Neutrophil (primary cell): ENCODE measurements at regions not wholly inside any gene's neighbourhood (a gene's known extent, or its start where the extent isn't known, plus 50 kb on each side); places are given as distances from the start of the nearest gene placed in this dataset.

ENCODE experiments used
- H3K27ac ChIP-seq: fragments of 200-600 bp; sonication (generic); 2 replicates; pipeline ENCODE4 v1.5.1; 2016; ENCODE audit warnings: mild to moderate bottlenecking, moderate library complexity
- H3K27me3 ChIP-seq: fragments of 200-600 bp; sonication (generic); 2 replicates; pipeline ENCODE4 v1.6.0; 2016; ENCODE audit warnings: mild to moderate bottlenecking
- H3K36me3 ChIP-seq: fragments of 200-600 bp; sonication (generic); 2 replicates; pipeline ENCODE4 v1.5.1; 2017
- H3K4me1 ChIP-seq, 2 experiments: fragments of 200-600 bp in 1 of 2; sonication (generic) in 1 of 2; 1 replicate in 1 of 2; 2 replicates in 1 of 2; pipeline versions ENCODE4 v1.5.1 to v1.6.1; 2013 to 2016; ENCODE audit warnings: low read depth in 1 of 2, low read length in 1 of 2, mild to moderate bottlenecking in 1 of 2, moderate library complexity in 1 of 2; ENCODE audit not compliant: control insufficient read depth in 1 of 2, insufficient read depth in 1 of 2
- H3K4me3 ChIP-seq, 2 experiments: fragments of 200-600 bp in 1 of 2; sonication (generic) in 1 of 2; 1 replicate in 1 of 2; 2 replicates in 1 of 2; pipeline ENCODE4 v1.5.1; 2013 to 2016; ENCODE audit warnings: low read depth in 1 of 2, low read length in 1 of 2, mild to moderate bottlenecking in 1 of 2, moderate library complexity in 1 of 2
- H3K9me3 ChIP-seq: fragments of 200-600 bp; sonication (generic); 2 replicates; pipeline ENCODE4 v1.5.1; 2016
- CTCF ChIP-seq: fragments of 200-600 bp; sonication (generic); IDR thresholded peaks from 2 replicates; pipeline ENCODE4 v1.5.1; 2016; ENCODE audit warnings: antibody characterized with exemption

DNA sequence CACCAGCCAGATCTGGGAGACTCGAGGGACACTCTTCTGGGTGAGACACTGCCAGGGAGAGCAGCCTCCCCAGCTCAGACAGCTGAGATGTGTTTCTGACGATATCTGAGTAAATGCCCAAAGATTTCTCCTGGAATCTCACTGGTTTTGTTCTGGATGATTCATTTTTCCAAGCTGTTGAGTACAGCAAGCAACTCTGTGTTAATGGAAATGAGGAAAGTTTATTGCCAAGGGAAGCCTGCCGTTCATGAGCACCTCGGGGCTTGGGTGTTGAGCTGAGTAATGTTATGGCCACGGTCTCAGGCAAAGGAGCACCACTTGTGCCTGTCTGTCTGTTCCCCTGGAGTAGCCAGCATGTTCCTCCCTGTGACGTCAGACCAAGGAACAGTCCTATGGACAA lies 1132.4 kb downstream of the BRD1 start:
- no peaks in the 10 kb centered on the region for H3K4me1 ChIP-seq
- no peak overlapping the region for H3K27ac ChIP-seq
- no peak for TF ChIP-seq CTCF
- no peaks in the 10 kb centered on the region for H3K27me3 ChIP-seq
- no peak overlapping the region for H3K4me3 ChIP-seq
- H3K9me3 ChIP-seq: no peaks in the 10 kb centered on the region
- H3K36me3 ChIP-seq: no peaks in the 10 kb centered on the region

- no peaks in the 10 kb centered on the region for H3K9me3 ChIP-seq
- no peak overlapping the region for H3K4me3 ChIP-seq
- no peak for TF ChIP-seq CTCF
Observed at GRCh38 chr22:48694296-48694883, 1133.3 kb downstream of the BRD1 start.

GRCh38 chr22:48693377-48694135 lies 1134.1 kb downstream of the BRD1 start:
- no peak overlapping the region for H3K4me3 ChIP-seq
- no peaks in the 10 kb centered on the region for H3K9me3 ChIP-seq
- no peaks in the 10 kb centered on the region for H3K36me3 ChIP-seq
- no peak overlapping the region for H3K27ac ChIP-seq
- no peaks in the 10 kb centered on the region for H3K27me3 ChIP-seq
- no peaks in the 10 kb centered on the region for H3K4me1 ChIP-seq
- no peak for TF ChIP-seq CTCF

More at GRCh38 chr22:48694296-48694883, 1133.3 kb downstream of the BRD1 start:
- no peaks in the 10 kb centered on the region for H3K27me3 ChIP-seq
- H3K36me3 ChIP-seq: no peaks in the 10 kb centered on the region
- no peak overlapping the region for H3K27ac ChIP-seq
- no peaks in the 10 kb centered on the region for H3K4me1 ChIP-seq

DNA sequence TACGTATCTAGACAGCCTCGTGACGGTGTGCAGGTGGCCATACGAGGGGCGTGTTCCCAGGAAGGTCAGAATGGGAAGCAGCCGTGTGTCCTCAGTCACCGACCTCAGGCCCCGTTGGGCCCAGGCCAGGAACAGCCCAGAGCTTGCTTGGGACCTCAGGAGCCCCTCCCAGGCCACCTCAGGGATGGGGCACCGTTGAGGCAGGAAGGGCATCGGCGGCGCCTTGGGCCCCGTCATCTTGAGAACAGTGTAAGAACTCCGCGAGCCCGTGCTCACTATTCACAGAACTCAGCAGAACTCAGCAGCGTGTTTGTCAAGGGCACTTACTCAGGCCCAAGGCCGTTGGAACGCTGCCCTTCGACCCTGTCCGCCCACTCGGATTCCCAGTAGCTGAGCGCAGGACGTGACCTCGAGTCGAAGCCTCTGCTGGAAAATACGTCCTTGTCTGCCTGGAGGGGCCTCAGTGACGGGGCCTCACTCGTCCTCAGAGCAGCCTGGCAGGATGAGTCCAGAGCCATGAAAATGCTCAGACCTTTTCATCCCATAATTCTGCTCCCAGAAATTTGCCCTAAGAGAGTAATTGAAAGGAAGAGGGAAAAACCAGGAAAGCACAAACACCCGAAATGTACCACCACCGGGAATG lies 1134.8 kb downstream of the BRD1 start:
- Histone ChIP-seq H3K36me3 (no peaks in the 10 kb centered on the region), H3K27me3 (no peaks in the 10 kb centered on the region), H3K27ac (no peak overlapping the region), H3K4me1 (no peaks in the 10 kb centered on the region), H3K4me3 (no peak overlapping the region), H3K9me3 (no peaks in the 10 kb centered on the region)
- TF ChIP-seq CTCF: no peak

DNA sequence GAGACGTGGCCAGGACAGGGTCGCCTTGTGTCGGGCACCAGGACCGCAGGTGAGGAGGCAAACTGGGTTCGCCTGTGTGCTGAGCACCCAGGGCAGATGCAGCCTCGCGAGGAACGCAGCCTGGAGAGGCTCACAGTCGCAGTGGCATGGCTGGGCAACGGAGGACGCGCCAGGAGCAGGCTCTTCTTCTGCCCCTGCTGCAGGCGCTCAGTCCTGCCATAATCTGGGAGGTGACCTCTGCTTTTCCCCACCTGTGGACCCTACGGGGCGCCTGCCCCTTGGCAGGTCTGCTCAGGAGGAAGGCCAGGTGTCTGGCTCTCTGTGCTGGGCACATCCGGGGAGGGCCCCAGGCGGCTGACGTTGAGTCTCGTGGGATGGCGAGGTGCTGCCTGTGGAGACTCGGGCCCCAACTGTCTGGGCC lies 1136.2 kb downstream of the BRD1 start:
- no peak overlapping the region for H3K4me3 ChIP-seq
- no peaks in the 10 kb centered on the region for H3K27me3 ChIP-seq
- no peak for TF ChIP-seq CTCF
- no peak overlapping the region for H3K27ac ChIP-seq
- no peaks in the 10 kb centered on the region for H3K9me3 ChIP-seq
- H3K36me3 ChIP-seq: no peaks in the 10 kb centered on the region
- no peaks in the 10 kb centered on the region for H3K4me1 ChIP-seq
